Stimulated activated naive B cell treated with anti-CD40 and anti-IgM and Interleukin-4, amounts not matched to agents 10 μg/mL and 1 μg/mL and 100 μg/mL, for 72 hours (primary cell): ENCODE measurements at regions not wholly inside any gene's neighbourhood (a gene's known extent, or its start where the extent isn't known, plus 50 kb on each side); places are given as distances from the start of the nearest gene placed in this dataset.
"Not testable (repeated sequence)": the region's sequence is repeated elsewhere in the genome, so short reads cannot be mapped to it uniquely, and the experiment has no call there.

ENCODE experiments used
- ATAC-seq, 2 donors: fragments of 150-1000 bp; cut with Tn5 transposase; replicated peaks; 2 replicates each; pipeline ENCODE4 v1.10.0; 2021; ENCODE audit warnings: moderate library complexity in 1 of 2
- DNase-seq: peaks from one replicate; pipeline ENCODE4 v3.0.0; 2021
- H3K27ac Mint-ChIP-seq: one replicate; pipeline ENCODE4 v1.8.0; 2022; ENCODE audit warnings: mild to moderate bottlenecking, mixed read lengths
- H3K27me3 Mint-ChIP-seq, 2 donors: one replicate each; pipeline ENCODE4 v1.8.0; 2022; ENCODE audit warnings: mixed read lengths in 2 of 2
- H3K36me3 Mint-ChIP-seq, 2 donors: one replicate each; pipeline ENCODE4 v1.8.0; 2022; ENCODE audit warnings: mixed read lengths in 2 of 2, mild to moderate bottlenecking in 1 of 2
- H3K4me1 Mint-ChIP-seq, 2 donors: one replicate each; pipeline ENCODE4 v1.8.0; 2022; ENCODE audit warnings: mixed read lengths in 2 of 2, mild to moderate bottlenecking in 1 of 2
- H3K4me3 Mint-ChIP-seq, 2 donors: one replicate each; pipeline ENCODE4 v1.8.0; 2022; ENCODE audit warnings: mild to moderate bottlenecking in 2 of 2, mixed read lengths in 2 of 2, moderate library complexity in 1 of 2
- H3K9me3 Mint-ChIP-seq, 2 donors: one replicate each; pipeline ENCODE4 v1.8.0; 2022; ENCODE audit warnings: mixed read lengths in 2 of 2, mild to moderate bottlenecking in 1 of 2

DNA sequence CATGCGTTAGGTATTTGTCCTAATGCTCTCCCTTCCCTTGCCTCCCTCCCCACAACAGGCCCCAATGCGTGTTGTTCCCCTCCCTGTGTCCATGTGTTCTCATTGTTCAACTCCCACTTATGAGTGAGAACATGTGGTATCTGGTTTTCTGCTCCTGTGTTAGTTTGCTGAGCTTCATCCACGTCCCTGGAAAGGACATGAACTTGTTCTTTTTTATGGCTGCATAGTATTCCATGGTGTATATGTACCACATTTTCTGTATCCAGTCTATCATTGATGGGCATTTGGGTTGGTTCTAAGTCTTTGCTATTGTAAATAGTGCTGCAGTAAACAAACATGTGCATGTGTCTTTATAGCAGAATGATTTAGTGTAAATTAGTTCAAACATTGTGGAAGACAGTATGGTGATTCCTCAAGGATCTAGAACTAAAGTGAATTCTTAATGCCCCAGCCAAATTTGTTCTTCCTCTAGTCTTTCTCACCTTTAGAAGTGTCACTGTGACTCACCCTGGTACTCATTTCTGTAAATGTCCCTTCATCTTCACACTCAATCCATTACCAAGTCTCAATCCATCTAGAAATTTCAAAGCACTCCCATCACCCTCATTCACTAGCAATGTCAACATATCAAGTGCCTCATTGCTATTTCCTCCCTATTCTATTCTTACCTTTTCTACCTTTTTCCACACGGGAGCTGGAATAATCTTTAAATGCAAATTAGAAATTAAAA, 123.9 kb downstream of the MREG start:
- H3K9me3 Mint-ChIP-seq, H3K4me1 Mint-ChIP-seq, H3K36me3 Mint-ChIP-seq, H3K4me3 Mint-ChIP-seq, H3K27ac Mint-ChIP-seq, ATAC-seq, DNase-seq: not testable (repeated sequence)
- H3K27me3 Mint-ChIP-seq, result peaks cover 10 to 16% of the 10 kb centered on the region in 2 donors

DNA sequence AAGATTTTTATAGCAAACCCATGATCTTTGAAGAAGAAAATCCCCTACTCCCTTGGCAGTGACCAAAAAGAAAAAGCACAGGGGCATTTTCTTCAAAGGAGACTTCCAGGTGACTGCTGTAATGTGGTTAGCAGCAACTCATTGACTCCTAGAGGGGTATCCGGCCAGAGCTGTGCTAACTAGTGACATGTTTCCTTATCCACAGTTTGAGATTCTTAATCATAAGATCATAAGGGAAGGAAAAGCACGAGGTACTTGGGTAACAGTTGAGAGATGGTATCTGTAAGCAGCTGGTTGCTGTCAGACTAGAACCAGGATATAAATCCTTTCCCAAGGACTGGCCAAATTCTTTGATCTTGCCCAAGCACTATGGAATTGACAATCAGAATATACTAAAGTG, 124.7 kb downstream of the MREG start:
- Mint-ChIP-seq H3K36me3 (no peaks in the 10 kb centered on the region), H3K27me3 (peaks cover 10 to 16% of the 10 kb centered on the region in 2 donors)
- no peak for DNase-seq

GRCh38 chr2:215887303-215887702, 126.0 kb downstream of the MREG start:
- no peak for ATAC-seq
- H3K27me3 Mint-ChIP-seq, result peaks cover 14 to 16% of the 10 kb centered on the region in 2 donors
- no peak overlapping the region for H3K4me3 Mint-ChIP-seq
- H3K36me3 Mint-ChIP-seq, result no peaks in the 10 kb centered on the region
- H3K27ac Mint-ChIP-seq, result no peak overlapping the region
- DNase-seq, result no peak
- H3K4me1 Mint-ChIP-seq, result no peaks in the 10 kb centered on the region
- H3K9me3 Mint-ChIP-seq, result peaks cover 0 to 3% of the 10 kb centered on the region in 2 donors

More for the DNA sequence above, 124.7 kb downstream of the MREG start:
- Mint-ChIP-seq H3K4me1 (no peaks in the 10 kb centered on the region), H3K4me3 (no peak overlapping the region), H3K9me3 (peaks cover 0 to 3% of the 10 kb centered on the region in 2 donors), H3K27ac (no peak overlapping the region)
- no peak for ATAC-seq

DNA sequence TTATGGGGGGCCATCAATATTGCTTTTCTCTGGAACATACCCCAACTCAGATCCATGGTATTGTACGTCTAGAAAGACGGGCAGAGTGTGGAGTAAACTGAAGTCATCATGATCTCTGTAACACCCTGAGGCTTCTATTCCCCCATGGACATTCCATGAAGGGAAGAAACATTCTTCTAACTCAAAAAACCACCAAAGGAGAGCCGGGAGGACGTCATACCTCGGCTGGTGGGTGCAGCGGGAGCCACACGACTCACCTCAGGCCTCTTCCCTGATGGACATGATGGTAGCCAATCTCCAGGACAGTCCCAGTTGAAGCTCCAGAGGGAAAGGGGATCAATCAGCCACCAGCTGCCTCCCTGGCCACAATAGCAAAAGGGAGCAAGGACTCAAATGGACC, 127.3 kb downstream of the MREG start:
- Mint-ChIP-seq H3K36me3 (no peaks in the 10 kb centered on the region), H3K27ac (no peak overlapping the region), H3K9me3 (peaks cover 0 to 3% of the 10 kb centered on the region in 2 donors), H3K27me3 (peaks cover 12 to 14% of the 10 kb centered on the region in 2 donors), H3K4me1 (no peaks in the 10 kb centered on the region), H3K4me3 (no peak overlapping the region)
- DNase-seq (no peak), ATAC-seq (no peak)

DNA sequence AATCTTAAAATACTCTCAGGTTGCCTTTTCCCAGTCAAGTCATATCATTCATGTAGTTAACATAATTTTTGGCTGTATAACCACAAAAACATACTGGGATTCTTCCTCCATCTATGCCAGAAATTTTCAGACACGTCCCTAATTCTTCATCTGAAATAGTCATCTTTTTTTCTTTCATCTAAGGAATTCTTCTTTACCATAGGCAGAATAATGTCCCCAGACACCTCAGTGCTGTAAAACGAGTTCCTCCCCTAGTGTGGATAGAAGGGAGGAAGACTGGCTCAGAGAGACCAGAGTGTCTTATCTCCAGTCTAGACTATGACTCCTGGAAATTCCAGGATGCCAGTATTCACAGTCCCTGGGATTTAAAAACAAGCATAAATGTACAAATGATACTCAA, 127.8 kb downstream of the MREG start:
- Mint-ChIP-seq H3K36me3 (no peaks in the 10 kb centered on the region), H3K27ac (no peak overlapping the region), H3K9me3 (peaks cover 0 to 3% of the 10 kb centered on the region in 2 donors), H3K4me3 (no peak overlapping the region), H3K4me1 (no peaks in the 10 kb centered on the region), H3K27me3 (peaks cover 12 to 14% of the 10 kb centered on the region in 2 donors)
- no peak for ATAC-seq
- DNase-seq, result no peak

- H3K27me3 Mint-ChIP-seq, result peaks cover 5 to 18% of the 10 kb centered on the region in 2 donors
- ATAC-seq (no peak), DNase-seq (no peak)
- H3K27ac Mint-ChIP-seq, result no peak overlapping the region
- no peaks in the 10 kb centered on the region for H3K4me1 Mint-ChIP-seq
- no peak overlapping the region for H3K4me3 Mint-ChIP-seq
- H3K36me3 Mint-ChIP-seq, result no peaks in the 10 kb centered on the region
- peaks cover 0 to under 1% of the 10 kb centered on the region in 2 donors for H3K9me3 Mint-ChIP-seq
Measured at GRCh38 chr2:215884451-215885087, 128.8 kb downstream of the MREG start.

DNA sequence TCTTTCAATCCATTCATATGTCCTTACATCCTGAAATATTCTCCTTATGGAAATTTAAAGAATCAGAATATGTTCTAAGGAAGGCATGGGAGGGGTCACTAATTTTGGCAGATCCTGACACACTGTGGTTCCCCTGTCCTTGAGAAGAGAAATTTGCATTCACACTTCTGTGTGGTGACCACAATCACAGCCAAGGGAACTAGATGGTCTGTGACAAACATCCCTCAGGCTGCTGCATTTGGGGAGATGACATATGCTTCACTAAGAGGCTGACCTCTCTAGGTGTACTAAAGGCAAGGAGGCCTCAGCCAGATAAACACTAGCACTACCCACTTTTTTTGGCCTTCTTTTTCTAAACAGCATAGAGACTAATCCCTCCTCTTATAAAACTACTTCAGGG, 129.6 kb downstream of the MREG start:
- Mint-ChIP-seq H3K4me3 (no peak overlapping the region), H3K36me3 (no peaks in the 10 kb centered on the region), H3K9me3 (no peaks in the 10 kb centered on the region), H3K27ac (no peak overlapping the region), H3K4me1 (no peaks in the 10 kb centered on the region), H3K27me3 (peaks cover 0 to 14% of the 10 kb centered on the region in 2 donors)
- ATAC-seq (peak in 1 of 2 donors; percentile 50), DNase-seq (no peak)

DNA sequence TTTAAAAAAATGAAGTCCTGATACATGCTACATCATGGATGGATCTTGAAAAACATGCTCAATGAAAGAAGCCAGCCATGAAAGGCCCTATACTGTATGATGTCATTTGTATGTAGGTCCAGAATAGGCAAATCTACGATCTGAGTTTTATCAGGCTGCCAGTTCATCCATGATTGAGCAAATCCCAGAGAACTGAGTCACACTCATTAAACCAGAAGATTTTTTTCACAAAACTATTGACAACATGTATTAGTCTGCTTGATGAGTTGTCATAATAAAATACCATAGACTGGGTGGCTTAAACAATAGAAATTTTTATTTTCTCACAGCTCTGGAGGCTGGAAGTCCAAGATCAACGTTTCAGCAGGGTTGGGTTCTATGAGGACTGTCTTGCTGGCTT, 130.7 kb downstream of the MREG start:
- Mint-ChIP-seq H3K36me3 (no peaks in the 10 kb centered on the region), H3K27me3 (peaks cover 0 to 14% of the 10 kb centered on the region in 2 donors), H3K27ac (no peak overlapping the region), H3K4me3 (no peak overlapping the region), H3K4me1 (no peaks in the 10 kb centered on the region), H3K9me3 (no peaks in the 10 kb centered on the region)
- ATAC-seq (no peak), DNase-seq (no peak)

DNA sequence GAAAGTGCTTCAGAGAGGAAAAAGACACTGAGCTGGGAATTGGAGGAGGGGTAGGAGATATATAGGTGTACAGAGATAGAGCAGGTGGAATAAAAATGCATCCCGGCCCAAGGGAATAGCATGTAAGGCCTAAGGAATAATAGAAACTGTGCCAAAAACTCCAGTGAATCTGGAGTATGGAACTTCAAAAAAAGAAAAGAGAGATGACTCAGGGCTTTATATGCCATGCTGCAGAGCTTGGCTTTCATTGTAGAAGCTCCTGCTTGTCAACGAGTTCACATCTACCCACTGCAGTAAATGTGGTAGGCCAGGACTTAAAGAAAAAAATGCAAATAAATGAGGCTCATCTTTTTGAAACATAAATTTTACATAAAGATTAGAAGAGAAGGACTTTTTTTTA, 131.8 kb downstream of the MREG start:
- H3K36me3 Mint-ChIP-seq, result no peaks in the 10 kb centered on the region
- H3K27ac Mint-ChIP-seq, result no peak overlapping the region
- no peaks in the 10 kb centered on the region for H3K4me1 Mint-ChIP-seq
- DNase-seq (no peak), ATAC-seq (no peak)
- no peak overlapping the region for H3K4me3 Mint-ChIP-seq
- H3K27me3 Mint-ChIP-seq, result peaks cover 5 to 9% of the 10 kb centered on the region in 2 donors
- peaks cover 0 to 3% of the 10 kb centered on the region in 2 donors for H3K9me3 Mint-ChIP-seq

DNA sequence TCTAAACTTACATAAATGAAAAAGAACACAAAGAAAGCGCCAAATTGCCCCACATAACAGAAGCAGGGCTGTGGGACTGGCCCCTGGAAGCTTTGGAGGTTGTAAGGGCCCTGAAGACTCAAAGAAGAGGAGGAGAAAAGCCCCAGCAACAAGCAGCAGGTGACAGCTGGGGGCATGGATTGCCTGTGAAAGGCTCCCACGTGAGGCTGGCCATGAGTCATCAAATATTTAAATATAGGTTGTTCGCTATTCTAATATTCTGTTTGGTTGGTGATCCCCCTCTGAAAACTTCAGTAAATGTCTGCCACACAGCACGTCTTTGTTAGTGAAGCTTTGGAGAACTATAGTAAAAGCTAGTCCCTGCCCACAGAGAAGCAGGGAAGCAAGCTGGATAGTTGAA, 132.4 kb downstream of the MREG start:
- Mint-ChIP-seq H3K27ac (no peak overlapping the region), H3K27me3 (peaks cover 5 to 9% of the 10 kb centered on the region in 2 donors), H3K4me1 (no peaks in the 10 kb centered on the region), H3K4me3 (no peak overlapping the region), H3K9me3 (peaks cover 0 to 3% of the 10 kb centered on the region in 2 donors), H3K36me3 (no peaks in the 10 kb centered on the region)
- ATAC-seq (no peak), DNase-seq (no peak)

DNA sequence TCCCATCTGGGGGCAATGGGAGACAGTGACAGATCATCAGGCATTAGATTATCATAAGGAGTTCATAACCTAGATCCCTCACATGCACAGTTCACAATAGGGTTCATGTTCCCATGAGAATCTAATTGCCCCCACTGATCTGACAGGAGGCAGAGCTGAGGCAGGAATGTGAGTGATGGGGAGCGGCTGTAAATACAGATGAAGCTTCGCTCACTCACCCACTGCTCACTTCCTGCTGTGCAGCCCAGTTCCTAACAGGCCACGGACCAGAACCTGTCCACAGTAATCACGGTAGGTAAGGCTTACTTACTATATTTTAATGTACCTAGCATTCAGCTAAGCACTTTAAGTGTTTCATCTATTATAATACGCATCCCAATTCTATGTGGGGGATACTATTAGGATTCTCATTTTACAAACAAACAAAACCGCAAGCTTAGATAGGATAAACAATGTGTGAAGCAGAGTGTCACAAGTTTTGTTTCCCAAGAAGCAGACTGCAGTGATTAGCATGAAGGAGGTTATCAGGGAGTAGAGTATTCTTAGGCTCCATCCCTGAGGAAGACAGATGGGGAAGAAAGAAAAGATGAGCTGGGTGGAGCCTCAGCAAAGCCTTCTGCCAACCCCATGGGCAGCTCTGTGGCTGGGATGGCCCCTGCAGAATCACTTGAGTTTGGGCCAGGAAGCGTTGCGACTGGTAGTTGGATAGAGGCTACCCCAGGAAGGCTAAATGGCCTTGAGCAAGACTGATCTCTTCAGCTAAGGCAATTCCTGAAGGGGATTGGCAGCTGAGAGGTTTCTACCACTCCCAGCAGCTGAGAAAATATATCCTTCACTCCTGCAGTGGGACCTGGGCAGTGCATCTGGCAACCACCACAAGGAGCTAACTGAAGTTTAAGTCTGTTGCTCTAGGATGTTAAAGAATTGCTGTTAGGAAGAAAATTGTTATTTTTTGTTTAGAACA, 133.1 kb downstream of the MREG start:
- H3K4me3 Mint-ChIP-seq, result no peak overlapping the region
- peaks cover 0 to 3% of the 10 kb centered on the region in 2 donors for H3K9me3 Mint-ChIP-seq
- no peak for ATAC-seq
- no peak for DNase-seq
- no peak overlapping the region for H3K27ac Mint-ChIP-seq
- H3K27me3 Mint-ChIP-seq, result peaks cover 9 to 15% of the 10 kb centered on the region in 2 donors
- no peaks in the 10 kb centered on the region for H3K36me3 Mint-ChIP-seq
- H3K4me1 Mint-ChIP-seq, result no peaks in the 10 kb centered on the region

- no peaks in the 10 kb centered on the region for H3K4me1 Mint-ChIP-seq
- H3K27me3 Mint-ChIP-seq, result peaks cover 9 to 15% of the 10 kb centered on the region in 2 donors
- ATAC-seq (no peak), DNase-seq (no peak)
- H3K36me3 Mint-ChIP-seq, result no peaks in the 10 kb centered on the region
- H3K4me3 Mint-ChIP-seq, result no peak overlapping the region
- peaks cover 0 to 3% of the 10 kb centered on the region in 2 donors for H3K9me3 Mint-ChIP-seq
- no peak overlapping the region for H3K27ac Mint-ChIP-seq
Measured at GRCh38 chr2:215879331-215879730, 134.0 kb downstream of the MREG start.

DNA sequence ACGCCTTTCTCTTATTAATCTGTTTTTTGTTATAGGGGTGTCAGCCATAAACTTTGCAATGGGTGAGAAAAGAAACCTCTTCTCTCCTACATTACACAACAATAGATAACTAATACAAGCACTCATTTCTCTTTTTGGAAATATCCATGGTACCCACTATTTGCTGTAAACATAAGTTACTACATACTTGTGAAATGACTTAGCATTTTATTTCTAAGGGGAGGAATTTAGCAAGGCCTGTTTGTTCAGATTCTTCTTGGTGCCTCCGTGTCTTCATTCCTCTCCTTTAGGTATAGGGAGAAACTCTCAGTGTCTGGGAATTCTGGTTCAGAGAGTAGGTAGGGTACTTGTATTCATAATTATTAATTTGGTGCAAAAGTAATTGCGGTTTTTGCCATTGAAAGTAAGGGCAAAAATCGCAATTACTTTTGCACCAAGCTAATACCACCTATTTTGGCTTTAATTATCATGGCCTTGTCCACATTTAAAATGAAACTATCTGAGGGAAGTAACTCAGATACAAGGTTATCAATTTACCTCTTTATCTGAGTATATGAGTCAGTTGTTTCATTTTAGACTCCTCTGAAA, 134.8 kb downstream of the MREG start:
- DNase-seq, result no peak
- Mint-ChIP-seq H3K36me3 (no peaks in the 10 kb centered on the region), H3K4me1 (no peaks in the 10 kb centered on the region), H3K27ac (no peak overlapping the region), H3K27me3 (peaks cover 9 to 15% of the 10 kb centered on the region in 2 donors), H3K4me3 (no peak overlapping the region), H3K9me3 (peaks cover 0 to 3% of the 10 kb centered on the region in 2 donors)
- ATAC-seq, result no peak

DNA sequence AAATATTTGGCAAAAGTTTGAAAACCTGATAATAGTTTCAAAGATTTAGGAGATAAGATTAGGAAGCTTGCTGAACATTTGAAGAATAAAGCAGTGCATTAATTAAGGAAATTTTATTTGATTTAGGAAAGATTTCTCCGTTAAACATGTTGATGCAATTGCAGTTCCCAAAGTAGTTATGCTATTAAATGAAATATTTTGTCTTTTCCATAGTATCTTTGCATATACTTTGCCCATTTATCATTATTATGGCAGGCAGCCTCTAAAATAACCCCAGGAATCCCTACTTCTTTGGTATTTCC, 136.5 kb downstream of the MREG start:
- Mint-ChIP-seq H3K27me3 (peaks cover 14 to 19% of the 10 kb centered on the region in 2 donors), H3K4me1 (no peaks in the 10 kb centered on the region), H3K4me3 (no peak overlapping the region), H3K9me3 (peaks cover 0 to 3% of the 10 kb centered on the region in 2 donors), H3K36me3 (no peaks in the 10 kb centered on the region), H3K27ac (no peak overlapping the region)
- ATAC-seq (no peak), DNase-seq (no peak)
